ENCODE measurements at regions not wholly inside any gene's neighbourhood (a gene's known extent, or its start where the extent isn't known, plus 50 kb on each side); places are given as distances from the start of the nearest gene placed in this dataset.

- Mint-ChIP-seq H3K36me3 (ENCODE audit: low read depth) (no peaks in the 10 kb centered on the region), H3K27ac (no peak overlapping the region), H3K4me1 (no peaks in the 10 kb centered on the region), H3K9me3 (peaks cover 14% of the 10 kb centered on the region), H3K27me3 (no peaks in the 10 kb centered on the region), H3K4me3 (no peak overlapping the region)
- DNase-seq, result no peak
- POLR2A ChIA-PET, result no interaction called here
- CTCF ChIA-PET, result no interaction called here
These were observed 932.3 kb downstream of the METTL15 start for GRCh38 chr11:29040489-29040888.

GRCh38 chr11:29032384-29033149, 924.4 kb downstream of the METTL15 start:
- H3K9me3 Mint-ChIP-seq, result peaks cover 15% of the 10 kb centered on the region
- H3K27ac Mint-ChIP-seq, result no peak overlapping the region
- DNase-seq, result no peak
- ChIA-PET CTCF (no interaction called here), POLR2A (no interaction called here)
- H3K4me3 Mint-ChIP-seq, result no peak overlapping the region
- no peaks in the 10 kb centered on the region for H3K4me1 Mint-ChIP-seq
- H3K36me3 Mint-ChIP-seq (ENCODE audit: low read depth), result no peaks in the 10 kb centered on the region
- H3K27me3 Mint-ChIP-seq, result no peaks in the 10 kb centered on the region

GRCh38 chr11:29029452-29029851, 921.3 kb downstream of the METTL15 start:
- H3K4me3 Mint-ChIP-seq, result no peak overlapping the region
- peaks cover 16% of the 10 kb centered on the region for H3K9me3 Mint-ChIP-seq
- H3K4me1 Mint-ChIP-seq, result no peaks in the 10 kb centered on the region
- no peaks in the 10 kb centered on the region for H3K36me3 Mint-ChIP-seq (ENCODE audit: low read depth)
- ChIA-PET POLR2A (no interaction called here), CTCF (no interaction called here)
- H3K27me3 Mint-ChIP-seq, result no peaks in the 10 kb centered on the region
- H3K27ac Mint-ChIP-seq, result no peak overlapping the region
- no peak for DNase-seq

DNA sequence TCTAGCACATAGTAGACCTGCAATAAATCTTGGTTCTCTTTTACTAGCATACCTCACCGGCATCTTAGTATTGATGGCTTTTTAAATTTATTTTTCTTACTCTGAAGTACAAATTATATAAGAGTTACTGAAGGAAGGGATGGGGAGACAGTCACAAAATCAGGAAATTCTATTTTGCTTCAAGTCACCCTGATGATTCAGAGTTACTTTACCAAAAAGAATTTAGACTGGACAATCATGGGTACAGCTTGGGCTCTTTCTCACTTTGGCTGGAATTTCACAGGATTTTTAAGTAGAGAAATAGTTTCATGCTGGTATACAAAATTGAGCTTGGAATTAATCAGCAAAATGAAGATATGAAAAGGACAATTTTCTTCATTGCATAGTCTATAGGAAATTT, 919.2 kb downstream of the METTL15 start:
- no peaks in the 10 kb centered on the region for H3K36me3 Mint-ChIP-seq (ENCODE audit: low read depth)
- H3K4me1 Mint-ChIP-seq, result no peaks in the 10 kb centered on the region
- DNase-seq, result no peak
- no peaks in the 10 kb centered on the region for H3K27me3 Mint-ChIP-seq
- ChIA-PET POLR2A (no interaction called here), CTCF (interaction anchor here (0.7 kb wide), 1 partner anchor 80 kb away, joined by 3 read pairs; no protein-coding TSS in a partner anchor)
- no peak overlapping the region for H3K4me3 Mint-ChIP-seq
- peaks cover 23% of the 10 kb centered on the region for H3K9me3 Mint-ChIP-seq
- H3K27ac Mint-ChIP-seq, result no peak overlapping the region

- no peak overlapping the region for H3K4me3 Mint-ChIP-seq
- H3K27ac Mint-ChIP-seq, result no peak overlapping the region
These were observed 918.1 kb downstream of the METTL15 start for GRCh38 chr11:29026286-29026685.

GRCh38 chr11:29025001-29025400, 916.8 kb downstream of the METTL15 start:
- no peak overlapping the region for H3K27ac Mint-ChIP-seq
- H3K9me3 Mint-ChIP-seq, result peaks cover 23% of the 10 kb centered on the region
- H3K4me1 Mint-ChIP-seq, result no peaks in the 10 kb centered on the region
- CTCF ChIA-PET, result no interaction called here
- H3K4me3 Mint-ChIP-seq, result no peak overlapping the region
- no peaks in the 10 kb centered on the region for H3K27me3 Mint-ChIP-seq
- no peaks in the 10 kb centered on the region for H3K36me3 Mint-ChIP-seq (ENCODE audit: low read depth)
- DNase-seq, result no peak
- POLR2A ChIA-PET, result no interaction called here

More at GRCh38 chr11:29026286-29026685, 918.1 kb downstream of the METTL15 start:
- no peaks in the 10 kb centered on the region for H3K27me3 Mint-ChIP-seq
- no peaks in the 10 kb centered on the region for H3K4me1 Mint-ChIP-seq
- no peak for DNase-seq
- ChIA-PET POLR2A (no interaction called here), CTCF (no interaction called here)
- peaks cover 23% of the 10 kb centered on the region for H3K9me3 Mint-ChIP-seq
- H3K36me3 Mint-ChIP-seq (ENCODE audit: low read depth), result no peaks in the 10 kb centered on the region

DNA sequence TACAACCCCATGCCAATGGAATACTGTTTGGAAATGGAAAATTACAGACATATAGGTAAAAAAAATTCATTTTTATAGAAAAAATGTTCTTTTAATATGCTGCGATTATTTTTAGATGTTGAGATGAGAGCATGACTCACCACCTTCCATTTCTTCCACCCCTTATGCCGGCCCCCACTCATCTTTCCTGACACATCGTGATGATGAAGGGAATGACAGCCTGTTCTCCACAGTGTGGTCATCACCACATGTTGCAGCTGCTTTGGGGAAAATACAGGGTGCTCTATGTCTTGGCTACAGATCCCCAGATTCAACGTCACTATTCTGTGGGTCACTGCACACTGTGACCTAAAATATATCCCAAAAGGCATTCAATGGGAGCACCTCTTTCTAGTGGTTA, 916.2 kb downstream of the METTL15 start:
- Mint-ChIP-seq H3K27ac (no peak overlapping the region), H3K9me3 (peaks cover 22% of the 10 kb centered on the region), H3K4me1 (no peaks in the 10 kb centered on the region), H3K4me3 (no peak overlapping the region), H3K36me3 (ENCODE audit: low read depth) (no peaks in the 10 kb centered on the region), H3K27me3 (no peaks in the 10 kb centered on the region)
- POLR2A ChIA-PET, result no interaction called here
- CTCF ChIA-PET, result no interaction called here
- DNase-seq, result no peak

GRCh38 chr11:29023761-29024160, 915.6 kb downstream of the METTL15 start:
- Mint-ChIP-seq H3K36me3 (ENCODE audit: low read depth) (no peaks in the 10 kb centered on the region), H3K9me3 (peaks cover 16% of the 10 kb centered on the region), H3K4me3 (no peak overlapping the region), H3K27ac (no peak overlapping the region), H3K27me3 (no peaks in the 10 kb centered on the region), H3K4me1 (no peaks in the 10 kb centered on the region)
- POLR2A ChIA-PET, result no interaction called here
- no peak for DNase-seq
- CTCF ChIA-PET, result no interaction called here

DNA sequence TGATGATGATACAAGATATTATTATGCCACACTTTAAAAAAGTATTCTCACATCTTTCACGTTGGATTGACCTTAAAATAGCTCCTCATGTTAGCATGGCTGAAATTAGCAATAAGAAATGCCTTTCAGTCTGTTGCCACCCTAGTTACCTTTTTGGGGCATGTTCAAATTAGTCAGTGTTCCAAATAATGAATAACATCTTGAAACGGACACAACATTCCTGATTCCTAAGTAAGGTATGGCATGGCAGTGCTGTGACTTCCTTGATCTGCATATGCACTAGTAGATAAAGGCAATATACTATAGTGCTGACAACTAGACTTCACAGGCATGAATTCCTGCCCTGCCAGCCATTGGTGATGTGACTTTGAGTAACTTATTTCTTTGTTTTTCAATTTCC, 914.5 kb downstream of the METTL15 start:
- Mint-ChIP-seq H3K9me3 (peaks cover 13% of the 10 kb centered on the region), H3K36me3 (ENCODE audit: low read depth) (no peaks in the 10 kb centered on the region), H3K4me3 (no peak overlapping the region), H3K27me3 (no peaks in the 10 kb centered on the region), H3K27ac (no peak overlapping the region), H3K4me1 (no peaks in the 10 kb centered on the region)
- no peak for DNase-seq
- POLR2A ChIA-PET, result no interaction called here
- CTCF ChIA-PET, result no interaction called here

- H3K9me3 Mint-ChIP-seq, result peaks cover 10% of the 10 kb centered on the region
- CTCF ChIA-PET, result no interaction called here
- H3K4me3 Mint-ChIP-seq, result no peak overlapping the region
- H3K27me3 Mint-ChIP-seq, result no peaks in the 10 kb centered on the region
- H3K36me3 Mint-ChIP-seq (ENCODE audit: low read depth), result no peaks in the 10 kb centered on the region
- H3K27ac Mint-ChIP-seq, result no peak overlapping the region
- POLR2A ChIA-PET, result no interaction called here
- H3K4me1 Mint-ChIP-seq, result no peaks in the 10 kb centered on the region
- no peak for DNase-seq
These were observed 911.9 kb downstream of the METTL15 start for GRCh38 chr11:29019960-29020683.

GRCh38 chr11:29018631-29019030, 910.4 kb downstream of the METTL15 start:
- Mint-ChIP-seq H3K36me3 (ENCODE audit: low read depth) (no peaks in the 10 kb centered on the region), H3K4me3 (no peak overlapping the region), H3K9me3 (peaks cover 8% of the 10 kb centered on the region), H3K27ac (no peak overlapping the region), H3K4me1 (no peaks in the 10 kb centered on the region), H3K27me3 (no peaks in the 10 kb centered on the region)
- CTCF ChIA-PET, result no interaction called here
- POLR2A ChIA-PET, result no interaction called here
- DNase-seq, result no peak

- Mint-ChIP-seq H3K9me3 (peaks cover 3% of the 10 kb centered on the region), H3K36me3 (ENCODE audit: low read depth) (no peaks in the 10 kb centered on the region), H3K4me1 (no peaks in the 10 kb centered on the region), H3K27ac (no peak overlapping the region), H3K27me3 (no peaks in the 10 kb centered on the region), H3K4me3 (no peak overlapping the region)
- DNase-seq, result no peak
- POLR2A ChIA-PET, result no interaction called here
- CTCF ChIA-PET, result no interaction called here
These were observed 909.8 kb downstream of the METTL15 start for GRCh38 chr11:29017941-29018340.

- Mint-ChIP-seq H3K9me3 (peaks cover 8% of the 10 kb centered on the region), H3K27ac (no peak overlapping the region), H3K4me3 (no peak overlapping the region), H3K36me3 (ENCODE audit: low read depth) (no peaks in the 10 kb centered on the region), H3K4me1 (no peaks in the 10 kb centered on the region), H3K27me3 (no peaks in the 10 kb centered on the region)
- CTCF ChIA-PET, result no interaction called here
- DNase-seq, result no peak
- POLR2A ChIA-PET, result no interaction called here
These were observed 904.3 kb downstream of the METTL15 start for GRCh38 chr11:29012507-29012906.

DNA sequence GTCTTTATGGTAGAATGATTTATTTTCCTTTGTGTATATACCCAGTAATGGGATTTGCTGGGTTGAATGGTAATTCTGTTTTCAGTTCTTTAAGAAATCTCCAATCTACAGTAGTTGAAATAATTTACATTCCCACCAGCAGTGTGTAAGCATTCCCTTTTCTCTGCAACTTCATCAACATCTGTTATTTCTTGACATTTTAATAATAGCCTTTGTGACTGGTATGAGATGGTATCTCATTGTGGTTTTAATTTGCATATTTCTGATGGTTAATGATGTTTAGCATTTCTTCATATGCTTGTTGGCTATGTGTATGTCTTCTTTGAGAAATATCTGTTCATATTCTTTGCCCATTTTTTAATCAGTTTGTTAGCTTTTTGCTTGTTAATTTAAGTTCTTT, 901.2 kb downstream of the METTL15 start:
- no peak for DNase-seq
- no peaks in the 10 kb centered on the region for H3K4me1 Mint-ChIP-seq
- H3K27me3 Mint-ChIP-seq, result no peaks in the 10 kb centered on the region
- H3K9me3 Mint-ChIP-seq, result peaks cover 11% of the 10 kb centered on the region
- ChIA-PET POLR2A (no interaction called here), CTCF (no interaction called here)
- H3K4me3 Mint-ChIP-seq, result no peak overlapping the region
- H3K27ac Mint-ChIP-seq, result no peak overlapping the region
- H3K36me3 Mint-ChIP-seq (ENCODE audit: low read depth), result no peaks in the 10 kb centered on the region
